Hepatocyte (in vitro differentiated cells): ENCODE measurements at regions not wholly inside any gene's neighbourhood (a gene's known extent, or its start where the extent isn't known, plus 50 kb on each side); places are given as distances from the start of the nearest gene placed in this dataset.

Source experiments
- DNase-seq: peaks from one replicate; pipeline ENCODE4 v3.0.0-alpha.2; 2016; ENCODE audit warnings: low spot score
- H2AFZ ChIP-seq: fragments of 200-600 bp; sonication (generic); 2 replicates; pipeline ENCODE4 v1.6.0; 2016; ENCODE audit warnings: antibody characterized with exemption, mild to moderate bottlenecking
- H3K27ac ChIP-seq: fragments of 200-600 bp; sonication (generic); 2 replicates; pipeline ENCODE4 v1.5.1; 2016; ENCODE audit warnings: mild to moderate bottlenecking
- H3K27me3 ChIP-seq: fragments of 200-600 bp; sonication (generic); 2 replicates; pipeline ENCODE4 v1.6.1; 2016
- H3K36me3 ChIP-seq: fragments of 200-600 bp; sonication (generic); replicated peaks from 2 replicates; pipeline ENCODE4 v1.5.1; 2016; ENCODE audit warnings: low read depth; ENCODE audit not compliant: insufficient read depth
- H3K4me1 ChIP-seq: fragments of 200-600 bp; sonication (generic); 2 replicates; pipeline ENCODE4 v1.5.1; 2016; ENCODE audit warnings: mild to moderate bottlenecking, moderate library complexity; ENCODE audit not compliant: insufficient read depth
- H3K4me2 ChIP-seq: fragments of 200-600 bp; sonication (generic); 2 replicates; pipeline ENCODE4 v1.6.0; 2016
- H3K4me3 ChIP-seq: fragments of 200-600 bp; sonication (generic); 2 replicates; pipeline ENCODE4 v1.5.1; 2016; ENCODE audit warnings: mild to moderate bottlenecking
- H3K79me2 ChIP-seq: fragments of 200-600 bp; sonication (generic); 2 replicates; pipeline ENCODE4 v1.6.0; 2017; ENCODE audit warnings: mild to moderate bottlenecking
- H3K9me2 ChIP-seq: fragments of 200-600 bp; sonication (generic); replicated peaks from 2 replicates; pipeline ENCODE4 v1.6.0; 2017; ENCODE audit warnings: mild to moderate bottlenecking; ENCODE audit not compliant: insufficient read depth
- H3K9me3 ChIP-seq: fragments of 200-600 bp; sonication (generic); 2 replicates; pipeline ENCODE4 v1.5.1; 2016; ENCODE audit warnings: low read depth, mild to moderate bottlenecking
- H4K20me1 ChIP-seq: fragments of 200-600 bp; sonication (generic); 2 replicates; pipeline ENCODE4 v1.6.0; 2016; ENCODE audit warnings: mild to moderate bottlenecking; ENCODE audit not compliant: insufficient read depth, poor library complexity, severe bottlenecking
- EZH2 ChIP-seq: fragments of 200-600 bp; sonication (generic); IDR thresholded peaks from 2 replicates; pipeline ENCODE4 v1.6.1; 2016; ENCODE audit warnings: antibody characterized with exemption, mild to moderate bottlenecking, borderline replicate concordance
- EZH2phosphoT487 ChIP-seq: fragments of 200-600 bp; sonication (generic); IDR thresholded peaks from one replicate; pipeline ENCODE4 v1.6.1; 2018; ENCODE audit warnings: antibody characterized with exemption, mild to moderate bottlenecking, low read depth, moderate library complexity; ENCODE audit not compliant: unreplicated experiment, severe bottlenecking
- WGBS: methylation state at CpG from one replicate; pipeline ENCODE4 v1.1.6; 2016; ENCODE audit warnings: low lambda C conversion rate; ENCODE audit errors: missing lambda C conversion rate; 5-methylcytosine and 5-hydroxymethylcytosine counted together
- TF ChIP-seq, protein P1 (sequence below): fragments of 200-600 bp; sonication (generic); IDR thresholded peaks from 2 replicates; pipeline ENCODE4 v1.5.1; 2016; ENCODE audit warnings: antibody characterized with exemption, mild to moderate bottlenecking; ENCODE audit not compliant: poor library complexity

DNA sequence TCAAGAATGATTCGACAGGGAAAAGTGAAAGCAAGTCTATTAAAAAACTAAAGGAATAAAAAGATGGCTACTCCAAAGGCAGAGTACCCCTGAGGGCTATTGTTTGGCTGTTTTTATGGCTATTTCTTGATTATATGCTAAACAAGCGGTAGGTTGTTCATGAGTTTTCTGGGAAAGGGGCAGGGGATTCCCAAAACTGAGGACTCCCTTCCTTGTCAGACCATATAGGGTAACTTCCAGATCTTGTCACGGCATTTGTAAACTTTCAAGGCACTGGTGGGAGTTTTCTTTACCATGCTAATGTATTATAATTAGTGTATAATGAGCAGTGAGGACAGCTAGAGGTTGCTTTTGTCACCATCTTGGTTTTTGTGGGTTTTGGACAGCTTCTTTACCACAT is 474.9 kb upstream of the MC4R start:
- Histone ChIP-seq H3K4me3 (no peak overlapping the region), H2AFZ (no peak overlapping the region), H3K9me3 (no peaks in the 10 kb centered on the region), H4K20me1 (no peaks in the 10 kb centered on the region), H3K4me2 (no peak overlapping the region), H3K79me2 (no peaks in the 10 kb centered on the region), H3K9me2 (no peaks in the 10 kb centered on the region), H3K27ac (no peak overlapping the region), H3K27me3 (no peaks in the 10 kb centered on the region), H3K4me1 (no peaks in the 10 kb centered on the region), H3K36me3 (no peaks in the 10 kb centered on the region)
- DNase-seq = no peak
- TF ChIP-seq EZH2phosphoT487 = no peak
- TF ChIP-seq EZH2 = no peak
- TF ChIP-seq, protein P1, sequence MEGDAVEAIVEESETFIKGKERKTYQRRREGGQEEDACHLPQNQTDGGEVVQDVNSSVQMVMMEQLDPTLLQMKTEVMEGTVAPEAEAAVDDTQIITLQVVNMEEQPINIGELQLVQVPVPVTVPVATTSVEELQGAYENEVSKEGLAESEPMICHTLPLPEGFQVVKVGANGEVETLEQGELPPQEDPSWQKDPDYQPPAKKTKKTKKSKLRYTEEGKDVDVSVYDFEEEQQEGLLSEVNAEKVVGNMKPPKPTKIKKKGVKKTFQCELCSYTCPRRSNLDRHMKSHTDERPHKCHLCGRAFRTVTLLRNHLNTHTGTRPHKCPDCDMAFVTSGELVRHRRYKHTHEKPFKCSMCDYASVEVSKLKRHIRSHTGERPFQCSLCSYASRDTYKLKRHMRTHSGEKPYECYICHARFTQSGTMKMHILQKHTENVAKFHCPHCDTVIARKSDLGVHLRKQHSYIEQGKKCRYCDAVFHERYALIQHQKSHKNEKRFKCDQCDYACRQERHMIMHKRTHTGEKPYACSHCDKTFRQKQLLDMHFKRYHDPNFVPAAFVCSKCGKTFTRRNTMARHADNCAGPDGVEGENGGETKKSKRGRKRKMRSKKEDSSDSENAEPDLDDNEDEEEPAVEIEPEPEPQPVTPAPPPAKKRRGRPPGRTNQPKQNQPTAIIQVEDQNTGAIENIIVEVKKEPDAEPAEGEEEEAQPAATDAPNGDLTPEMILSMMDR = no peak
- 87% methylated on average over 3 of the region's 3 CpGs for WGBS

DNA sequence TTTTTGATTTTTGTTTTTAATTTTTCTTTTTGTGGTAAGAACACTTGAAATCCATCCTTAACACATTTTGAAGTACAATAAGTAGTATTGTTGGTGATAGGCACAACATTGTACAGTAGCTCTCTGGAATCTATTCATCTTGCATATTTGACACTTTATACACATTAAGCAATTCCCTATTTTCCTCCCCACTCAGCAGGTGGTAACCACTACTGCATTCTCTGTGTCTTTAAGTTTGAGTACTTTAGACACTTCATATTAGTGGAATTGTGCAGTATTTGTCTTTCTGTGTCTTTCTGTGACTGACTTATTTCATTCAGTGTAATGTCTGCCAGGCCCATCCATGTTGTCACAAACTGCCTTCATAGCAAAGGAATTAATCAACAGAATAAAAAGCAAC is 471.7 kb upstream of the CDH20 start:
- no peak overlapping the region for H2AFZ ChIP-seq
- DNase-seq = no peak
- no peak overlapping the region for H3K4me2 ChIP-seq
- TF ChIP-seq, protein P1 = no peak
- no peak for TF ChIP-seq EZH2
- TF ChIP-seq EZH2phosphoT487 = no peak
- no peaks in the 10 kb centered on the region for H3K9me2 ChIP-seq
- no peaks in the 10 kb centered on the region for H3K9me3 ChIP-seq
- H3K4me3 ChIP-seq = no peak overlapping the region
- no peaks in the 10 kb centered on the region for H3K27me3 ChIP-seq
- no peak overlapping the region for H3K27ac ChIP-seq
- no peaks in the 10 kb centered on the region for H3K36me3 ChIP-seq
- H3K4me1 ChIP-seq = no peaks in the 10 kb centered on the region
- no peaks in the 10 kb centered on the region for H4K20me1 ChIP-seq
- H3K79me2 ChIP-seq = no peaks in the 10 kb centered on the region

DNA sequence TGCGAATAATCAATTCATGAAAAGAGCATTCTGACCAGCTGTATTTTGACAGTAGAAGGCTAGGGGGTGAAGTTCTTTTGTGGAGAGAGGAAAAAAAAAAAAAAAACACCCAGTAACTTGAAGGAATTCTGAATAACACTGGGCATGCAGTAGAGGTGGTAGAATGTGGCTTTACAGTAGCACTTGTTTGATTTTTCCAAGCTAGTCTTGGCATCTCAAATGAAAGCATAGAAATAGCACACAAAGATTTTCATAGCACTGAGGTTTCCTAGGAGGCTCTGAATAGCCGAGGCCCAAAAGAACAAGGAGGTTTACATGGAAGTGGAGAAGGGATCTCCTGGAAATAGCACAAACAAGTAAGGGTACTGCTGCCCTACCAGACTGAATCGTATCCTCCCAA is 470.2 kb upstream of the CDH20 start:
- 91% methylated on average over 3 of the region's 3 CpGs for WGBS
- no peak for DNase-seq
- Histone ChIP-seq H3K9me2 (no peaks in the 10 kb centered on the region), H3K79me2 (no peaks in the 10 kb centered on the region), H3K36me3 (no peaks in the 10 kb centered on the region), H4K20me1 (no peaks in the 10 kb centered on the region), H3K27ac (no peak overlapping the region), H3K4me3 (no peak overlapping the region), H3K9me3 (no peaks in the 10 kb centered on the region), H3K4me2 (no peak overlapping the region), H2AFZ (no peak overlapping the region), H3K4me1 (no peaks in the 10 kb centered on the region), H3K27me3 (no peaks in the 10 kb centered on the region)
- TF ChIP-seq EZH2phosphoT487 = no peak
- TF ChIP-seq, protein P1 = no peak
- TF ChIP-seq EZH2 = no peak

DNA sequence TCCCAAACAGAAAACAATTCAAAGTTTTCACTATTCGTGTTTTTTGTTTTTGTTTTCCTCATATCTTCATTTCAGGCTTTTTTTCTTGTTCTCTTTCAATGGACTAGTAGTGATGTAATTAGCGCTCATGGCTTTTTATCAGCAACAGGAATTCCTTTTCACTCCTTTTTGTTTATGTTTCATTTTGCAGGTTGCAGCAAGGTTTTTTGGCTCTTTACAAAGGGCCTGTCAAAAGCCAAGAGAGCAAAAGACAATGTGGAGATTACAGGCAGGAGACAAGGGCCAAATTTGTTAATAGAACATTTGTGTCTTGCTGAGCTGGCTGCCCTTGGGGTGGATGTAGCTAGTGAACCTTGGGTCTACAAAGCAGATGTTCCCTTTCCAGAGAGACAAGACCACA is 467.4 kb upstream of the CDH20 start:
- Histone ChIP-seq H3K4me2 (no peak overlapping the region), H3K4me1 (no peaks in the 10 kb centered on the region), H3K79me2 (no peaks in the 10 kb centered on the region), H3K9me2 (no peaks in the 10 kb centered on the region), H3K4me3 (no peak overlapping the region), H4K20me1 (no peaks in the 10 kb centered on the region), H3K9me3 (no peaks in the 10 kb centered on the region), H3K27me3 (no peaks in the 10 kb centered on the region), H2AFZ (no peak overlapping the region), H3K36me3 (no peaks in the 10 kb centered on the region), H3K27ac (no peak overlapping the region)
- 71% methylated on average over 2 of the region's 2 CpGs for WGBS
- no peak for TF ChIP-seq EZH2phosphoT487
- TF ChIP-seq EZH2 = no peak
- TF ChIP-seq, protein P1 = no peak
- no peak for DNase-seq
